ENCODE measurements at regions not wholly inside any gene's neighbourhood (a gene's known extent, or its start where the extent isn't known, plus 50 kb on each side); places are given as distances from the start of the nearest gene placed in this dataset.
"Not testable (repeated sequence)": the region's sequence is repeated elsewhere in the genome, so short reads cannot be mapped to it uniquely, and the experiment has no call there.

GRCh38 chr2:39929531-39929930 lies 150.5 kb upstream of the THUMPD2 start:
- no peak for ATAC-seq

- no peak for ATAC-seq
Observed at GRCh38 chr2:39925312-39925711, 146.3 kb upstream of the THUMPD2 start.

- no peak for ATAC-seq
Observed at GRCh38 chr2:39923455-39923854, 144.4 kb upstream of the THUMPD2 start.

GRCh38 chr2:39922679-39923405 lies 143.8 kb upstream of the THUMPD2 start:
- ATAC-seq: no peak

- ATAC-seq: peak in 1 of 2 donors; percentile 16
Observed at GRCh38 chr2:39920307-39920801, 141.3 kb upstream of the THUMPD2 start.

GRCh38 chr2:39919511-39920306 lies 140.7 kb upstream of the THUMPD2 start:
- ATAC-seq: peak; percentile 21 to 30

GRCh38 chr2:39918886-39919285 lies 139.8 kb upstream of the THUMPD2 start:
- no peak for ATAC-seq

GRCh38 chr2:39917371-39917770 lies 138.3 kb upstream of the THUMPD2 start:
- ATAC-seq: not testable (repeated sequence)

GRCh38 chr2:39914949-39915348 lies 135.9 kb upstream of the THUMPD2 start:
- ATAC-seq: no peak

- ATAC-seq: no peak
Observed at GRCh38 chr2:39913648-39914461, 134.8 kb upstream of the THUMPD2 start.

- peak; percentile 86 to 87 for ATAC-seq
Observed at GRCh38 chr2:39902103-39902502, 123.0 kb upstream of the THUMPD2 start.

GRCh38 chr2:39898934-39899333 lies 119.9 kb upstream of the THUMPD2 start:
- no peak for ATAC-seq

- ATAC-seq: no peak
Observed at GRCh38 chr2:39897273-39897672, 118.2 kb upstream of the THUMPD2 start.

GRCh38 chr2:39894082-39894481 lies 115.0 kb upstream of the THUMPD2 start:
- ATAC-seq: no peak

- ATAC-seq: no peak
Observed at GRCh38 chr2:39893616-39894015, 114.6 kb upstream of the THUMPD2 start.

GRCh38 chr2:39881948-39882347 lies 102.9 kb upstream of the THUMPD2 start:
- ATAC-seq: no peak

GRCh38 chr2:39881494-39881893 lies 102.4 kb upstream of the THUMPD2 start:
- no peak for ATAC-seq

- ATAC-seq: not testable (repeated sequence)
Observed at GRCh38 chr2:39879001-39879400, 99.9 kb upstream of the THUMPD2 start.

- no peak for ATAC-seq
Observed at GRCh38 chr2:39875914-39876267, 96.8 kb upstream of the THUMPD2 start.

GRCh38 chr2:39875182-39875913 lies 96.3 kb upstream of the THUMPD2 start:
- ATAC-seq: no peak

GRCh38 chr2:39874236-39874635 lies 95.2 kb upstream of the THUMPD2 start:
- ATAC-seq: no peak

GRCh38 chr2:39873586-39873985 lies 94.5 kb upstream of the THUMPD2 start:
- no peak for ATAC-seq

Measured in activated CD4-positive, CD25-positive, alpha-beta regulatory T cell treated with anti-CD3 and anti-CD28 coated beads, Interleukin-2, amount 50 U/mL, for 24 hours (primary cell).